ENCODE measurements at regions not wholly inside any gene's neighbourhood (a gene's known extent, or its start where the extent isn't known, plus 50 kb on each side); places are given as distances from the start of the nearest gene placed in this dataset.

GRCh38 chr3:165613014-165613413 is 224.2 kb downstream of the BCHE start:
- no peak for TF ChIP-seq CTCF (IDR thresholded peaks at IDR 0.05)
- no peak for TF ChIP-seq POLR2A (IDR thresholded peaks at IDR 0.05)

Measured in thyroid gland (tissue), 4 donors.